OCI-LY7 (cell line): ENCODE measurements at regions not wholly inside any gene's neighbourhood (a gene's known extent, or its start where the extent isn't known, plus 50 kb on each side); places are given as distances from the start of the nearest gene placed in this dataset.

Experiments
- BruUV-seq: library from RNA; stranded (reverse); fragments of 400-500 nt; replicated peaks from 2 replicates; lab custom pipeline; 2021; lab: Mats Ljungman, UMichigan
- CTCF ChIA-PET: fragments of 300-600 bp; sonication (Branson Sonifier 250); formaldehyde crosslinking; loops from one replicate; lab custom pipeline; 2022; ENCODE audit warnings: antibody characterized with exemption; ENCODE audit not compliant: unreplicated experiment; lab: Charles Lee
- POLR2A ChIA-PET: fragments of 300-600 bp; sonication (Branson Sonifier 250); formaldehyde crosslinking; loops from one replicate; lab custom pipeline; 2022; ENCODE audit warnings: antibody characterized with exemption; lab: Charles Lee
- DNase-seq: peaks from one replicate; pipeline ENCODE4 v3.0.0-alpha.2; 2015; ENCODE audit warnings: low spot score
- H2AFZ ChIP-seq: fragments of 200-600 bp; sonication (generic), shearing (Covaris generic); 2 replicates; pipeline ENCODE4 v1.6.1; 2014; ENCODE audit warnings: mild to moderate bottlenecking, antibody characterized with exemption, low read length, moderate library complexity
- H3K27ac ChIP-seq: fragments of 200-600 bp; sonication (generic); 2 replicates; pipeline ENCODE4 v1.5.1; 2014; ENCODE audit warnings: mixed run types, low read depth, mild to moderate bottlenecking, moderate library complexity, low read length, inconsistent platforms; ENCODE audit not compliant: poor library complexity, severe bottlenecking
- H3K36me3 ChIP-seq: fragments of 200-600 bp; sonication (generic); 2 replicates; pipeline ENCODE4 v1.6.1; 2014; ENCODE audit warnings: mild to moderate bottlenecking, antibody characterized with exemption, low read length, moderate library complexity, mixed read lengths; ENCODE audit not compliant: insufficient read depth
- H3K4me1 ChIP-seq: fragments of 200-600 bp; sonication (generic); 2 replicates; pipeline ENCODE4 v1.5.1; 2014; ENCODE audit warnings: mild to moderate bottlenecking, low read length; ENCODE audit not compliant: insufficient read depth, poor library complexity, severe bottlenecking
- H3K4me2 ChIP-seq: fragments of 200-600 bp; sonication (generic); 2 replicates; pipeline ENCODE4 v1.6.1; 2014; ENCODE audit warnings: mild to moderate bottlenecking, low read length
- H3K4me3 ChIP-seq: fragments of 200-600 bp; sonication (generic); 2 replicates; pipeline ENCODE4 v1.5.1; 2014; ENCODE audit warnings: mild to moderate bottlenecking, low read depth, low read length; ENCODE audit not compliant: poor library complexity, severe bottlenecking
- H3K79me2 ChIP-seq: fragments of 200-600 bp; sonication (generic); 2 replicates; pipeline ENCODE4 v1.6.1; 2016; ENCODE audit warnings: low read depth, mild to moderate bottlenecking, low read length, moderate library complexity, mixed read lengths; ENCODE audit not compliant: insufficient read depth
- H3K9me2 ChIP-seq: fragments of 200-600 bp; sonication (generic); 2 replicates; pipeline ENCODE4 v1.6.1; 2016; ENCODE audit warnings: mild to moderate bottlenecking, low read length, mixed read lengths; ENCODE audit not compliant: insufficient read depth
- H3K9me3 ChIP-seq: fragments of 200-600 bp; sonication (generic); 2 replicates; pipeline ENCODE4 v1.6.1; 2014; ENCODE audit warnings: mild to moderate bottlenecking, mixed run types, low read length, mixed read lengths
- H4K20me1 ChIP-seq: fragments of 200-600 bp; sonication (generic); 2 replicates; pipeline ENCODE4 v1.6.1; 2014; ENCODE audit warnings: mild to moderate bottlenecking, antibody characterized with exemption, low read length, moderate library complexity, mixed read lengths; ENCODE audit not compliant: insufficient read depth
- EZH2phosphoT487 ChIP-seq: fragments of 200-600 bp; sonication (generic); IDR thresholded peaks from 2 replicates; pipeline ENCODE4 v1.6.1; 2018; ENCODE audit warnings: low read depth, borderline replicate concordance, mild to moderate bottlenecking, mixed run types, antibody characterized with exemption, low read length, moderate library complexity, mixed read lengths
- intact Hi-C: fragments of 100-400 bp; cut with micrococcal nuclease; formaldehyde crosslinking; loops from one replicate; pipeline ENCODE4 v1.10.0; 2022; ENCODE audit not compliant: unreplicated experiment
- TF ChIP-seq, protein P1 (sequence below): fragments of 200-600 bp; sonication (generic); conservative IDR thresholded peaks from 2 replicates; pipeline ENCODE4 v1.5.1; 2014; ENCODE audit warnings: mild to moderate bottlenecking, antibody characterized with exemption, low read length, moderate library complexity, mixed read lengths

DNA sequence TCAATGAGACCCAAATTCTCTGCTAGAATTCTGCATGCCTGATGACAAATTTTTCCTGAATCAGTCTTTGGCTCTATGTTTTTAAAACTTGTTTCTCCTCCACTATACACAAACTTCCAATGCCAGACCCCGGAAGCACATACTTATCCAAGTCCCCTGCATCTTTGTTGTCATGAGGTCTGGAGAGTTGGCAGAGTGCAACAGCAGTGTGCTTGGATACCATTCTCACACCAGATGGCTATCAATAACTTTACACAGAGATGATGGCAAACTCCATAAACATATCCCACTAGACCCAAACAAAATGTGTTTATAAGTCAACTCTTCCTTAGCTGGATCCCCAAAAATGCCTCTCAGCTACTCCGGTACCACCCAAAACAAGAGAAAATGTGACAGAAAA, 337.7 kb upstream of the TRPC7 start:
- POLR2A ChIA-PET = no interaction called here
- H2AFZ ChIP-seq = no peak overlapping the region
- intact Hi-C loops = no loop called here
- no TSS peak for BruUV-seq
- H3K9me3 ChIP-seq = no peaks in the 10 kb centered on the region
- no peak for TF ChIP-seq EZH2phosphoT487
- TF ChIP-seq, protein P1, sequence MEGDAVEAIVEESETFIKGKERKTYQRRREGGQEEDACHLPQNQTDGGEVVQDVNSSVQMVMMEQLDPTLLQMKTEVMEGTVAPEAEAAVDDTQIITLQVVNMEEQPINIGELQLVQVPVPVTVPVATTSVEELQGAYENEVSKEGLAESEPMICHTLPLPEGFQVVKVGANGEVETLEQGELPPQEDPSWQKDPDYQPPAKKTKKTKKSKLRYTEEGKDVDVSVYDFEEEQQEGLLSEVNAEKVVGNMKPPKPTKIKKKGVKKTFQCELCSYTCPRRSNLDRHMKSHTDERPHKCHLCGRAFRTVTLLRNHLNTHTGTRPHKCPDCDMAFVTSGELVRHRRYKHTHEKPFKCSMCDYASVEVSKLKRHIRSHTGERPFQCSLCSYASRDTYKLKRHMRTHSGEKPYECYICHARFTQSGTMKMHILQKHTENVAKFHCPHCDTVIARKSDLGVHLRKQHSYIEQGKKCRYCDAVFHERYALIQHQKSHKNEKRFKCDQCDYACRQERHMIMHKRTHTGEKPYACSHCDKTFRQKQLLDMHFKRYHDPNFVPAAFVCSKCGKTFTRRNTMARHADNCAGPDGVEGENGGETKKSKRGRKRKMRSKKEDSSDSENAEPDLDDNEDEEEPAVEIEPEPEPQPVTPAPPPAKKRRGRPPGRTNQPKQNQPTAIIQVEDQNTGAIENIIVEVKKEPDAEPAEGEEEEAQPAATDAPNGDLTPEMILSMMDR = no peak
- CTCF ChIA-PET = no interaction called here
- H3K4me3 ChIP-seq = no peak overlapping the region
- H3K9me2 ChIP-seq = no peaks in the 10 kb centered on the region
- no peaks in the 10 kb centered on the region for H3K36me3 ChIP-seq
- no peaks in the 10 kb centered on the region for H3K4me1 ChIP-seq
- DNase-seq = no peak
- no peak overlapping the region for H3K27ac ChIP-seq
- no peaks in the 10 kb centered on the region for H4K20me1 ChIP-seq
- no peak overlapping the region for H3K4me2 ChIP-seq
- no peaks in the 10 kb centered on the region for H3K79me2 ChIP-seq

DNA sequence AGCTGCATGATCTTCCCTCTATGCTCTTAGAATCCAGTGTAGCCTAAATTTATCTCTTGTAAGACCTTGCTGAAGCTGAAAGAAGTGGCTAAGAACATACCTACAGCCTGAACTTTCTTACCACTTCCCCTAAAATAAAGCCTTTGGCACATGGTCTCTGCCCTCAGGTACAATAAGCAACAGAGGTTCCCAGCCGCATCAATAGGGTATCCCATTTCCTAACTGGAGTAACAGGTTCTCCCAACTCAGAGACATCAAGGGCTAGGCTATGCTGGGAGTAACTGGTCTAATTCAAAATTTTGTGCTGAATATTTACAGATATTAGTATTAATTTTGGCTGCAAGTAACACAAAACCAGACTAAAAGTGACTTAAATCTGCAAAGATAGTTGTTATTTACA, 335.8 kb upstream of the TRPC7 start:
- Histone ChIP-seq H3K36me3 (no peaks in the 10 kb centered on the region), H3K79me2 (no peaks in the 10 kb centered on the region), H3K4me3 (no peak overlapping the region), H3K9me3 (no peaks in the 10 kb centered on the region), H3K4me2 (no peak overlapping the region), H2AFZ (no peak overlapping the region), H4K20me1 (no peaks in the 10 kb centered on the region), H3K4me1 (no peaks in the 10 kb centered on the region), H3K9me2 (no peaks in the 10 kb centered on the region), H3K27ac (no peak overlapping the region)
- DNase-seq = no peak
- ChIA-PET CTCF (no interaction called here), POLR2A (no interaction called here)
- intact Hi-C loops = no loop called here
- no TSS peak for BruUV-seq
- no peak for TF ChIP-seq EZH2phosphoT487
- TF ChIP-seq, protein P1 = no peak

DNA sequence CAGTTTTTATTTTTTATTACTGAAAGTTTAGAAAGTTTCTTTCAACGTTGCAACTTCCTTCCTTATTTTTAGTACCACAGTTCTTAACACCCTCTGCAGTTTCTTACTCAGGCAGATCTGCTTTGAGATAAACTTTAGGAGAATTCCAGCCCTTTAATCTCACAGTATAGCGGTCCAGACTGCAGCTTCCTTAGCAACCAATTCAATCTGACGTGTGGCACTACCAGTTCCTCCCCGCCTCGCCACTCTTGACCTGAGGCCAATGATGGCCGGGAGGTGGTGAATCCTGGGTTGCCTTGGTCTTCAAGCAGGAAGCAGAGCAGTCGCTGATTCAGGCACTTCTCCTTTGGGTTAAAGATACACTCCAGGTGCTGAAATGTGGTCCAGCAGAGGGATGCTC, 334.3 kb upstream of the TRPC7 start:
- no peaks in the 10 kb centered on the region for H3K36me3 ChIP-seq
- intact Hi-C loops = no loop called here
- no TSS peak for BruUV-seq
- DNase-seq = no peak
- no peak for TF ChIP-seq EZH2phosphoT487
- TF ChIP-seq, protein P1 = no peak
- no peaks in the 10 kb centered on the region for H3K79me2 ChIP-seq
- H2AFZ ChIP-seq = no peak overlapping the region
- no peak overlapping the region for H3K4me3 ChIP-seq
- ChIA-PET POLR2A (no interaction called here), CTCF (no interaction called here)
- H3K9me3 ChIP-seq = no peaks in the 10 kb centered on the region
- H3K4me2 ChIP-seq = no peak overlapping the region
- no peaks in the 10 kb centered on the region for H4K20me1 ChIP-seq
- no peak overlapping the region for H3K27ac ChIP-seq
- H3K9me2 ChIP-seq = no peaks in the 10 kb centered on the region
- H3K4me1 ChIP-seq = no peaks in the 10 kb centered on the region
